ENCODE measurements at regions not wholly inside any gene's neighbourhood (a gene's known extent, or its start where the extent isn't known, plus 50 kb on each side); places are given as distances from the start of the nearest gene placed in this dataset.

- Histone ChIP-seq H3K27me3 (replicated peaks in 1 of 2; ENCODE audit: control insufficient read depth in 2 of 2, insufficient read depth in 2 of 2, low read length in 1 of 2) (no peaks in the 10 kb centered on the region), H2AFZ (ENCODE audit: control insufficient read depth, low read depth, low read length) (no peak overlapping the region), H3K9me3 (replicated peaks; ENCODE audit: control insufficient read depth, insufficient read depth, low read length) (no peaks in the 10 kb centered on the region; the same call in 2 of the 3 replicates), H3K4me1 (ENCODE audit: control insufficient read depth, insufficient read depth, low read length) (no peaks in the 10 kb centered on the region), H3K4me3 (no peak overlapping the region), H4K20me1 (ENCODE audit: control insufficient read depth, insufficient read depth) (no peaks in the 10 kb centered on the region), H3K27ac (ENCODE audit: control insufficient read depth, insufficient read depth) (no peak overlapping the region), H3K79me2 (ENCODE audit: control insufficient read depth, insufficient read depth, low read length) (no peaks in the 10 kb centered on the region), H3K4me2 (ENCODE audit: control insufficient read depth, insufficient read depth) (no peak overlapping the region), H3K9ac (ENCODE audit: control insufficient read depth, insufficient read depth, low read length) (no peak overlapping the region), H3K36me3 (ENCODE audit: control insufficient read depth in 2 of 2, insufficient read depth in 2 of 2, low read length in 1 of 2) (no peaks in the 10 kb centered on the region)
- 73% methylated on average over 4 of the region's 4 CpGs for WGBS (ENCODE audit: insufficient coverage, insufficient replicate concordance, low lambda C conversion rate, missing lambda C conversion rate)
- ChIA-PET RAD21 (ENCODE audit: unreplicated experiment) (no interaction called here), POLR2A (no interaction called here), SMC1A (ENCODE audit: uncharacterized antibody, unreplicated experiment) (interaction anchor here (1.3 to 3.3 kb wide), 4 partner anchors 9 to 27 kb away, joined by 3 to 7 read pairs (median 4); no protein-coding TSS in a partner anchor), CTCF (no interaction called here)
- intact Hi-C loops (cut with micrococcal nuclease; ENCODE audit: unreplicated experiment) (no loop called here), in situ Hi-C loops (cut with MboI) (no loop called here)
- ATAC-seq (no peak; the same call in 2 of the 3 replicates), FAIRE-seq (no peak), DNase-seq (ENCODE audit: low read depth, low spot score) (no peak)
- BruUV-seq (replicated peaks): no TSS peak
- TF ChIP-seq CHD1 (IDR thresholded peaks at IDR 0.05; ENCODE audit: low read depth, low read length): no peak
- no peak for TF ChIP-seq USF1 (IDR thresholded peaks at IDR 0.05; ENCODE audit: borderline replicate concordance, extremely low read length, insufficient read depth, low read depth, low read length)
- no peak for TF ChIP-seq RFX5 (IDR thresholded peaks at IDR 0.05; ENCODE audit: low read depth, low read length)
- TF ChIP-seq ZNF384 (IDR thresholded peaks at IDR 0.05; ENCODE audit: borderline replicate concordance, low read depth, low read length): no peak
- no peak for TF ChIP-seq JUNB (IDR thresholded peaks at IDR 0.05)
- TF ChIP-seq BRCA1 (IDR thresholded peaks at IDR 0.05; ENCODE audit: low read depth, low read length): no peak
- TF ChIP-seq MEF2A (IDR thresholded peaks at IDR 0.05; ENCODE audit: insufficient read depth, low read depth, low read length): no peak
- TF ChIP-seq ZNF622 (IDR thresholded peaks at IDR 0.05): no peak
- TF ChIP-seq STAT1 (conservative IDR thresholded peaks at IDR 0.05): no peak
- no peak for TF ChIP-seq PKNOX1 (IDR thresholded peaks at IDR 0.05)
- no peak for TF ChIP-seq NFYA (IDR thresholded peaks at IDR 0.05; ENCODE audit: borderline replicate concordance, low read depth, low read length)
- no peak for TF ChIP-seq ZNF274 (IDR thresholded peaks at IDR 0.05; ENCODE audit: insufficient read depth, insufficient read length)
- TF ChIP-seq SREBF2 (IDR thresholded peaks at IDR 0.05; ENCODE audit: low read length): no peak
- no peak for TF ChIP-seq POU2F2 (IDR thresholded peaks at IDR 0.05; ENCODE audit: borderline replicate concordance, low read depth, low read length)
- no peak for TF ChIP-seq ASH2L (IDR thresholded peaks at IDR 0.05; ENCODE audit: borderline replicate concordance, low read depth)
- no peak for TF ChIP-seq CUX1 (IDR thresholded peaks at IDR 0.05; ENCODE audit: insufficient replicate concordance, low read depth, low read length)
- no peak for TF ChIP-seq RBBP5 (conservative IDR thresholded peaks at IDR 0.05)
- no peak for TF ChIP-seq ESRRA (IDR thresholded peaks at IDR 0.05; ENCODE audit: low read length)
- no peak for TF ChIP-seq TCF3 (IDR thresholded peaks at IDR 0.05; ENCODE audit: borderline replicate concordance, insufficient read depth, low read depth, low read length)
These were observed 62.2 kb upstream of the GCM1 start for GRCh38 chr6:53210811-53211210.

Data from GM12878 (cell line).